ENCODE measurements at regions not wholly inside any gene's neighbourhood (a gene's known extent, or its start where the extent isn't known, plus 50 kb on each side); places are given as distances from the start of the nearest gene placed in this dataset.

GRCh38 chr4:152041295-152041694, 280.5 kb upstream of the GATB start:
- H3K27me3 ChIP-seq (ENCODE audit: low read length): no peaks in the 10 kb centered on the region
- ChIA-PET POLR2A (ENCODE audit: unreplicated experiment) (no interaction called here), CTCF (no interaction called here)
- BruUV-seq (replicated peaks): no TSS peak
- H4K20me1 ChIP-seq (ENCODE audit: low read length): no peaks in the 10 kb centered on the region
- H3K36me3 ChIP-seq (ENCODE audit: low read depth, low read length): no peaks in the 10 kb centered on the region
- intact Hi-C loops (cut with micrococcal nuclease): no loop called here
- DNase-seq (no peak), ATAC-seq (no peak)
- H3K9ac ChIP-seq (ENCODE audit: low read length): no peak overlapping the region
- no peaks in the 10 kb centered on the region for H3F3A ChIP-seq (ENCODE audit: low read length, unreplicated experiment)
- H3K4me1 ChIP-seq (ENCODE audit: insufficient read depth, low read length): peaks cover 23% of the 10 kb centered on the region
- TF ChIP-seq EZH2phosphoT487 (IDR thresholded peaks at IDR 0.05; ENCODE audit: borderline replicate concordance, low read length): no peak
- TF ChIP-seq EZH2 (IDR thresholded peaks at IDR 0.05; ENCODE audit: low read length, unreplicated experiment): no peak
- TF ChIP-seq, protein P1, sequence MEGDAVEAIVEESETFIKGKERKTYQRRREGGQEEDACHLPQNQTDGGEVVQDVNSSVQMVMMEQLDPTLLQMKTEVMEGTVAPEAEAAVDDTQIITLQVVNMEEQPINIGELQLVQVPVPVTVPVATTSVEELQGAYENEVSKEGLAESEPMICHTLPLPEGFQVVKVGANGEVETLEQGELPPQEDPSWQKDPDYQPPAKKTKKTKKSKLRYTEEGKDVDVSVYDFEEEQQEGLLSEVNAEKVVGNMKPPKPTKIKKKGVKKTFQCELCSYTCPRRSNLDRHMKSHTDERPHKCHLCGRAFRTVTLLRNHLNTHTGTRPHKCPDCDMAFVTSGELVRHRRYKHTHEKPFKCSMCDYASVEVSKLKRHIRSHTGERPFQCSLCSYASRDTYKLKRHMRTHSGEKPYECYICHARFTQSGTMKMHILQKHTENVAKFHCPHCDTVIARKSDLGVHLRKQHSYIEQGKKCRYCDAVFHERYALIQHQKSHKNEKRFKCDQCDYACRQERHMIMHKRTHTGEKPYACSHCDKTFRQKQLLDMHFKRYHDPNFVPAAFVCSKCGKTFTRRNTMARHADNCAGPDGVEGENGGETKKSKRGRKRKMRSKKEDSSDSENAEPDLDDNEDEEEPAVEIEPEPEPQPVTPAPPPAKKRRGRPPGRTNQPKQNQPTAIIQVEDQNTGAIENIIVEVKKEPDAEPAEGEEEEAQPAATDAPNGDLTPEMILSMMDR (conservative IDR thresholded peaks at IDR 0.05; ENCODE audit: low read depth, low read length): no peak
- H3K27ac ChIP-seq (ENCODE audit: low read length): no peak overlapping the region
- H3K4me3 ChIP-seq (ENCODE audit: low read length): no peak overlapping the region
- H3K4me2 ChIP-seq (ENCODE audit: low read length): no peak overlapping the region
- H3K9me3 ChIP-seq (ENCODE audit: low read length): no peaks in the 10 kb centered on the region
- H2AFZ ChIP-seq (ENCODE audit: low read length): no peak overlapping the region
- no peaks in the 10 kb centered on the region for H3K79me2 ChIP-seq (ENCODE audit: low read length)
- no peaks in the 10 kb centered on the region for H3K9me2 ChIP-seq (replicated peaks; ENCODE audit: low read length)

DNA sequence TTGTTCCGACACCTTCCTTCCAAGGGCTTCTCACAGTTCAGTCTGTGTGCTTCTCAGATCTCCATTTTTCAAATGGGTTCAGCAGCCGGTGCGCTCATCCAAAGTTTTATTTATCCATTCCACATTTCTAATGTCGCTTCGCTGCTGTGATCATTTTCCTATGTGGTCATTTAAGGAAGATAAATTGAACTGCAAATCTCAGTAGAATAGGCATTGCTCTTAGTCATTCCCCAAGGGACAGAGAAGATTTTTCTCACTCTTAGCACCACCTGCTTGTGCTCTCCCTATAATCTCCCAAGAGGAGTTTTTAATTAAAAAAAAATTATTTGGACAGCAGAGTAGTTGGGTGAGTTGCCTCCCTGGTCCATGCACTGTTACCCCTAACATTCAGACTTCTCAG, 278.9 kb upstream of the GATB start:
- no peak overlapping the region for H3K9ac ChIP-seq (ENCODE audit: low read length)
- TF ChIP-seq, protein P1 (conservative IDR thresholded peaks at IDR 0.05; ENCODE audit: low read depth, low read length): no peak
- no peak for TF ChIP-seq EZH2phosphoT487 (IDR thresholded peaks at IDR 0.05; ENCODE audit: borderline replicate concordance, low read length)
- TF ChIP-seq EZH2 (IDR thresholded peaks at IDR 0.05; ENCODE audit: low read length, unreplicated experiment): no peak
- DNase-seq: no peak
- no peaks in the 10 kb centered on the region for H3F3A ChIP-seq (ENCODE audit: low read length, unreplicated experiment)
- H2AFZ ChIP-seq (ENCODE audit: low read length): no peak overlapping the region
- no peak overlapping the region for H3K4me3 ChIP-seq (ENCODE audit: low read length)
- peaks cover 23% of the 10 kb centered on the region for H3K4me1 ChIP-seq (ENCODE audit: insufficient read depth, low read length)
- no peak overlapping the region for H3K27ac ChIP-seq (ENCODE audit: low read length)
- POLR2A ChIA-PET (ENCODE audit: unreplicated experiment): no interaction called here
- intact Hi-C loops (cut with micrococcal nuclease): loop anchor here (2.0 kb wide), 1 partner anchor 29 kb away; no protein-coding TSS in a partner anchor
- H3K27me3 ChIP-seq (ENCODE audit: low read length): no peaks in the 10 kb centered on the region
- no peak for ATAC-seq
- no peak overlapping the region for H3K4me2 ChIP-seq (ENCODE audit: low read length)
- no peaks in the 10 kb centered on the region for H3K9me2 ChIP-seq (replicated peaks; ENCODE audit: low read length)
- no TSS peak for BruUV-seq (replicated peaks)
- no peaks in the 10 kb centered on the region for H4K20me1 ChIP-seq (ENCODE audit: low read length)
- CTCF ChIA-PET: no interaction called here
- no peaks in the 10 kb centered on the region for H3K36me3 ChIP-seq (ENCODE audit: low read depth, low read length)
- no peaks in the 10 kb centered on the region for H3K9me3 ChIP-seq (ENCODE audit: low read length)
- H3K79me2 ChIP-seq (ENCODE audit: low read length): no peaks in the 10 kb centered on the region

DNA sequence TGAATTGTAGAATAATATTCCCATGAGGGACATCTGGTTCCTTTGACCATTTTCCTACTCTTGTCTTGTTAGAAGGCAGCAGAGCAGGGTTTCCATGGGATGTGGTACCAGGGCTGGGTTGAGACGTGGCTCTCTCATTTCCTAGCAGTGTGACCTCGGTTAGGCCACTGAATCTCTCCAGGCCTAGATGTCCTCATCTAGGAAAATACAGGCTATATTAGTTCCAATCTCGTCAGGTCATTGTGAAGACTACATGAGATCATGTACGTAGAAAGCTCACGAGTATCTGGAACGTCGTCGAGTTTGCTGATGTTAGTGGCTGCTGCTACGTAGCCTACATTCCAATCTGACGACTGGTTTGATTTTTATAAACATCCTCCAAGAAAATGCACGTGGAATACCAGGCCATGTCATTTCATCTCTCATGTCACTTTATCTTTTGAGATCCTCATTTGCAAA, 278.2 kb upstream of the GATB start:
- Histone ChIP-seq H3K9ac (ENCODE audit: low read length) (peak overlapping the region; percentile 9; the same call in 1 of the 2 replicates), H2AFZ (ENCODE audit: low read length) (no peak overlapping the region), H3K27me3 (ENCODE audit: low read length) (no peaks in the 10 kb centered on the region), H3K4me2 (ENCODE audit: low read length) (no peak overlapping the region), H3K4me3 (ENCODE audit: low read length) (no peak overlapping the region), H3K79me2 (ENCODE audit: low read length) (no peaks in the 10 kb centered on the region), H3K9me3 (ENCODE audit: low read length) (no peaks in the 10 kb centered on the region), H4K20me1 (ENCODE audit: low read length) (no peaks in the 10 kb centered on the region), H3K4me1 (ENCODE audit: insufficient read depth, low read length) (peaks cover 23% of the 10 kb centered on the region), H3K36me3 (ENCODE audit: low read depth, low read length) (no peaks in the 10 kb centered on the region), H3K9me2 (replicated peaks; ENCODE audit: low read length) (no peaks in the 10 kb centered on the region), H3F3A (ENCODE audit: low read length, unreplicated experiment) (no peaks in the 10 kb centered on the region), H3K27ac (ENCODE audit: low read length) (peak overlapping the region; percentile 60)
- TF ChIP-seq EZH2 (IDR thresholded peaks at IDR 0.05; ENCODE audit: low read length, unreplicated experiment) (no peak), EZH2phosphoT487 (IDR thresholded peaks at IDR 0.05; ENCODE audit: borderline replicate concordance, low read length) (no peak)
- TF ChIP-seq, protein P1 (conservative IDR thresholded peaks at IDR 0.05; ENCODE audit: low read depth, low read length): no peak
- DNase-seq (peak; percentile 55), ATAC-seq (no peak)
- intact Hi-C loops (cut with micrococcal nuclease): loop anchor here (2.0 kb wide), 1 partner anchor 28 kb away; no protein-coding TSS in a partner anchor
- ChIA-PET POLR2A (ENCODE audit: unreplicated experiment) (no interaction called here), CTCF (no interaction called here)
- BruUV-seq (replicated peaks): no TSS peak

Data from PC-3 (cell line).